Smooth muscle cell (in vitro differentiated cells): ENCODE measurements at regions not wholly inside any gene's neighbourhood (a gene's known extent, or its start where the extent isn't known, plus 50 kb on each side); places are given as distances from the start of the nearest gene placed in this dataset.

Source experiments
- DNase-seq: peaks from one replicate; lab custom pipeline; 2025; ENCODE audit not compliant: unreplicated experiment; lab: John Stamatoyannopoulos, UW
- H2AFZ ChIP-seq: fragments of 200-600 bp; sonication (generic); 2 replicates; pipeline ENCODE4 v1.6.0; 2016; ENCODE audit warnings: antibody characterized with exemption, low read depth, mild to moderate bottlenecking
- H3F3A ChIP-seq: fragments of 200-600 bp; sonication (generic); 2 replicates; pipeline ENCODE4 v1.6.0; 2017; ENCODE audit warnings: antibody characterized with exemption, low read depth
- H3K27ac ChIP-seq: fragments of 200-600 bp; sonication (generic); 2 replicates; pipeline ENCODE4 v1.5.1; 2016; ENCODE audit warnings: low read depth, mild to moderate bottlenecking
- H3K27me3 ChIP-seq: fragments of 200-600 bp; sonication (generic); 2 replicates; pipeline ENCODE4 v1.6.1; 2016; ENCODE audit warnings: low read depth, mild to moderate bottlenecking
- H3K36me3 ChIP-seq: fragments of 200-600 bp; sonication (generic); 2 replicates; pipeline ENCODE4 v1.5.1; 2016; ENCODE audit warnings: low read depth
- H3K4me1 ChIP-seq: fragments of 200-600 bp; sonication (generic); 2 replicates; pipeline ENCODE4 v1.5.1; 2016; ENCODE audit warnings: low read depth
- H3K4me2 ChIP-seq: fragments of 200-600 bp; sonication (generic); 2 replicates; pipeline ENCODE4 v1.6.0; 2016; ENCODE audit warnings: mild to moderate bottlenecking
- H3K4me3 ChIP-seq: fragments of 200-600 bp; sonication (generic); 2 replicates; pipeline ENCODE4 v1.5.1; 2016; ENCODE audit warnings: mild to moderate bottlenecking
- H3K79me2 ChIP-seq: fragments of 200-600 bp; sonication (generic); 2 replicates; pipeline ENCODE4 v1.6.0; 2016; ENCODE audit warnings: low read depth, mild to moderate bottlenecking
- H3K9ac ChIP-seq: fragments of 200-600 bp; sonication (generic); 2 replicates; pipeline ENCODE4 v1.6.0; 2016; ENCODE audit warnings: low read depth
- H3K9me3 ChIP-seq: fragments of 200-600 bp; sonication (generic); replicated peaks from 2 replicates; pipeline ENCODE4 v1.5.1; 2016; ENCODE audit warnings: low read depth
- H4K20me1 ChIP-seq: fragments of 200-600 bp; sonication (generic); 2 replicates; pipeline ENCODE4 v1.6.0; 2016; ENCODE audit warnings: low read depth
- CTCF ChIP-seq: fragments of 200-600 bp; sonication (generic); IDR thresholded peaks from 2 replicates; pipeline ENCODE4 v1.5.1; 2017; ENCODE audit warnings: borderline replicate concordance, mild to moderate bottlenecking, antibody characterized with exemption; ENCODE audit not compliant: insufficient read depth, poor library complexity, severe bottlenecking
- WGBS: methylation state at CpG from one replicate; pipeline ENCODE4 v1.1.7; 2016; ENCODE audit warnings: low lambda C conversion rate; 5-methylcytosine and 5-hydroxymethylcytosine counted together

GRCh38 chr15:25175033-25175788, 220.4 kb downstream of the SNRPN start:
- Histone ChIP-seq H3K4me2 (no peak overlapping the region), H3K9me3 (peaks cover 4% of the 10 kb centered on the region), H4K20me1 (no peaks in the 10 kb centered on the region), H2AFZ (no peak overlapping the region), H3K9ac (no peak overlapping the region), H3K4me3 (no peak overlapping the region), H3K79me2 (no peaks in the 10 kb centered on the region), H3K4me1 (no peaks in the 10 kb centered on the region), H3K36me3 (no peaks in the 10 kb centered on the region), H3K27me3 (no peaks in the 10 kb centered on the region), H3K27ac (no peak overlapping the region), H3F3A (no peaks in the 10 kb centered on the region)
- 83% methylated on average over 8 of the region's 8 CpGs for WGBS
- no peak for TF ChIP-seq CTCF
- DNase-seq, result no peak

GRCh38 chr15:25175789-25176615, 221.2 kb downstream of the SNRPN start:
- Histone ChIP-seq H3K9me3 (peaks cover 4% of the 10 kb centered on the region), H3K4me2 (no peak overlapping the region)

GRCh38 chr15:25176616-25176923, 221.8 kb downstream of the SNRPN start:
- Histone ChIP-seq H3K79me2 (no peaks in the 10 kb centered on the region), H3K9me3 (peaks cover 4% of the 10 kb centered on the region), H3K27ac (no peak overlapping the region), H3K9ac (no peak overlapping the region), H3K4me3 (no peak overlapping the region), H3K27me3 (no peaks in the 10 kb centered on the region), H4K20me1 (no peaks in the 10 kb centered on the region), H3K36me3 (no peaks in the 10 kb centered on the region), H3F3A (no peaks in the 10 kb centered on the region), H3K4me2 (no peak overlapping the region), H3K4me1 (no peaks in the 10 kb centered on the region), H2AFZ (no peak overlapping the region)
- TF ChIP-seq CTCF, result no peak
- no peak for DNase-seq
- WGBS, result 89% methylated on average over 7 of the region's 7 CpGs

More at GRCh38 chr15:25175789-25176615, 221.2 kb downstream of the SNRPN start:
- no peak overlapping the region for H3K4me3 ChIP-seq
- no peaks in the 10 kb centered on the region for H4K20me1 ChIP-seq
- H3K27me3 ChIP-seq, result no peaks in the 10 kb centered on the region
- H3K4me1 ChIP-seq, result no peaks in the 10 kb centered on the region
- H3K36me3 ChIP-seq, result no peaks in the 10 kb centered on the region
- no peaks in the 10 kb centered on the region for H3F3A ChIP-seq
- TF ChIP-seq CTCF, result no peak
- H3K27ac ChIP-seq, result no peak overlapping the region
- no peak overlapping the region for H3K9ac ChIP-seq
- H2AFZ ChIP-seq, result no peak overlapping the region
- no peaks in the 10 kb centered on the region for H3K79me2 ChIP-seq
- 68% methylated on average over 7 of the region's 7 CpGs for WGBS
- DNase-seq, result no peak
